GM19463 (cell line): ENCODE measurements at regions not wholly inside any gene's neighbourhood (a gene's known extent, or its start where the extent isn't known, plus 50 kb on each side); places are given as distances from the start of the nearest gene placed in this dataset.

Source experiments
- ATAC-seq: cut with Tn5 transposase; IDR thresholded peaks from one replicate; pipeline ENCODE4 v1.9.1; 2021; ENCODE audit warnings: mild to moderate bottlenecking, moderate library complexity; ENCODE audit not compliant: unreplicated experiment

GRCh38 chr6:90435207-90435899, 138.7 kb upstream of the BACH2 start:
- ATAC-seq, result no peak

DNA sequence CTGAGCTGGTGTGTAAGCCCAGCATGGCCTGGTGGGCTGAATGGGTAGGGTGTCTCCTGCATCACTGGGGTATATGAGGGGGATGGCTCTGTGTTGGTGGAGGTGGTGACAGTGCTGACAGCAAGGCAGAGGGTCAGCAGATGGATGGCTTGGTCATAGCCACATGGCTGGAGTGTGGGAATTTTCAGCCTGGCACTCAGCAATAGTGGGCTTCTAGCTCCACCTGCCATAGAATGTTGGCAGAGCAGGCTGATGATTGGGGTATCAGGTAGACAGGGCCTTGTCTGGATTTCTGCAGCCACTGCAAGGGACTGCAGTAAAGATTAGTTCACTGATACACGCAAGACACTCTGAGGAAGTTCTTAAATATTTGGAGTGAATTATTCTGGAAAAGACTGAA, 137.5 kb upstream of the BACH2 start:
- ATAC-seq, result no peak

DNA sequence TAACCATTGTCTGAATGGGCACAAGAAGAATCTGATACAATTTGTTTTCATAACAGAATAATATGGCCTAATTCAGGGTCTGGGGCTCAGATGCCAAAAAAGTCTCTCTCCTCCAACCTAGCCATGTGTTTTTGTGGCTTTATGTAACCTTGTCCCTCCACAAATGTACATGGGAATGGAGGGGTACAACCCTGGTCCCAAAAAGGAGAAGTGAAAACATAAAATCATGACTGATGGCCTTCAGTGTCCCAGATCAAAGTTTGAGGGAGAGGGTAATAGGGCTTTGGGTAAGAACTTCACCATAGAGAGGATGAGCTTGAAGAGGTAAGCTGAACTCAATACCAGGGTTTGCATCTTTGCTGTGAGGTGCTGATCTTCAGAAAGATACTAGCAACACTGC, 136.3 kb upstream of the BACH2 start:
- ATAC-seq, result no peak

- ATAC-seq, result no peak
Measured at GRCh38 chr6:90432041-90432775, 135.6 kb upstream of the BACH2 start.

GRCh38 chr6:90431576-90431975, 134.9 kb upstream of the BACH2 start:
- ATAC-seq, result no peak

DNA sequence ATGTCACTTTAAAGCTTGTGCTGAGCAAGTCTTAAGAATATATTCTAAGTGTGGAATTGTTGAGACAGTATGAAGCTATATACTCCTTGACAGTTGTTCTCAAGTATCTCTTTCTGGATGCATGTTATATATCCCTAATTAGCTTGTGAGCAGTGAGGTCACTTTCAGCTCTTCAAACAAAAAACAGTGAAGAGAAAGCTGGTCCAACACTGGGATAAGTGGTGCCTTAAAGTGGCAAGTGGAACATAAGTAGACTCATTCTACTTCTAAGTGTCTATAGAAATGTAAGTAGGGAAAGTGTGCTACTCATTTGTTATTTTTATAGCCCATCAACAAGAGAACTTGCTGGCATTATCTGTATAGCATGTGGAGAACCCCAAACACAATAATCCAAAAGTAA, 133.1 kb upstream of the BACH2 start:
- no peak for ATAC-seq

- ATAC-seq, result no peak
Measured at GRCh38 chr6:90428514-90428913, 131.9 kb upstream of the BACH2 start.

- peak; percentile 93 for ATAC-seq
Measured at GRCh38 chr6:90425161-90425641, 128.6 kb upstream of the BACH2 start.

DNA sequence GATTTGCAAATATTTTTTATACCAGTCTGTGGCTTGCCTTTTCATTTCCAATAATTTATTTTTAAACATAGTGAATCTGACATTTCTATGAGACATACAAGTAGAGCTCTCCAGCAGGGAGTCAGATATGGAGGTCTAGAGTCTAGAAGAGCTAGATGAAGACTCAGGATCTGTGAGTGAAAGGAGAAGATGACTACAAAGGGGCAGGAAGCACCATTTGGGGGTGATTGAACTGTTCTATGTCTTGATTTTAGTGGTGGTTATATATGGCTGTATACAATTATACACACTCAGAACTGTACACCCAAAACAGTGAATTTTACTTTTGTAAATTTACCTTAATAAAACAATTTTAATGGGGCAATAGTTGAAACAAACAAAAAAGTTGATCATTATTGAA, 127.9 kb upstream of the BACH2 start:
- ATAC-seq, result no peak

DNA sequence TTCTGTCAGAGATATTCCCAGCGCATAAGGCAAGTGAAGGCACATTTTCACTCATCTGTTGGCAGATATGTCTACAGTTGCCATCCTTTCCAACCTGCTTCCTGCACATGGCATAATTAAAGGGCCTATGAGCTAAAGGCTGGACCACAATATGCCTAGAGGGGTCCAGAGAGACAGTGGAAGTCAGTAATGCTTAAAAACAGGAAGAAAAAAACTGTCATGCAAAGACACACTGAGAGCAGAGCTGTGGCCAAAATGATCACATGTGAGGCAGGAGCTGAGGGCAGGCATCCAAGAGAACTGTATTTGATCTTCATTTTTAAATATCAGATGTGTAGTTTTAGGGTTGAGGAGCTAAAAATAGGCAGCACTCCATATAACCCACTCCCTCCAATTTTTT, 125.0 kb upstream of the BACH2 start:
- no peak for ATAC-seq

DNA sequence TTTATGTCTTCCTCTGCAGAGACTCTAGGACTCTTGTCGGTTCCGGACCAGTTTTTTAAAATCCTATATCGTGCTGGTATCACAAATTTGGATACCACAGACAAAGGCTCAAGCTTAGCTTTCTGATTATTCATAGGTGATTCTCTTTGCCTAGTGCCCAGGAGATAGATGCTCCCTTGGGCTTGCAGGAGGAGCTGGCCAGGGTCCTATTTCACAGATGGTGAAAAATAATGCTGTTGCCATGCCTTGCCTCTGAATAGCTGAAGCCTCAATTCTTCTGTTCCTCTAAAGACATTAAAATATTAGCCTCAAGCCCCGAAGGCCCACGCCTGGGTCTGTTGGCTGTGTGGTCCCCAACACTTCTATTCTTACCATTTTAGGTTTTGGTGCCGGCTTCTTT, 123.9 kb upstream of the BACH2 start:
- no peak for ATAC-seq

DNA sequence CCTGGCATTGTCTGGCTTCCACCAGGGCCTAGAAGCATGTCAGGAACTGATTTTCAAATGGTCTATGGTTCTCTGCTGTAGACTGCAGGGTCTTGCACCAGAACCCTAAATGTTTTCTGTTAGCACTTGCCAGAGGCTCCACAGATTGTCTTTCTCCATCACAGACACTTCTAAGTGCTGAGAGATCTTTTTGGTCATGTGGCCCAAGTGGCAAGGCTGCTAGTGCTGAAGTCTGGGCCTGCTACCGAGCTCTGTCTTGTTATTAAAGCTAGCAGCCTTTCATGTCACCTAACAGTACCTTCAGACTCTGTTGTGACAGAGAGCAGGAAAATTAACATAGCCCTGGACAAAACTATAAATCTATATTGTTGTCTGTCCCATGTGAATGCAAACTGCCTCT, 120.7 kb upstream of the BACH2 start:
- no peak for ATAC-seq

- no peak for ATAC-seq
Measured at GRCh38 chr6:90416322-90416721, 119.7 kb upstream of the BACH2 start.

DNA sequence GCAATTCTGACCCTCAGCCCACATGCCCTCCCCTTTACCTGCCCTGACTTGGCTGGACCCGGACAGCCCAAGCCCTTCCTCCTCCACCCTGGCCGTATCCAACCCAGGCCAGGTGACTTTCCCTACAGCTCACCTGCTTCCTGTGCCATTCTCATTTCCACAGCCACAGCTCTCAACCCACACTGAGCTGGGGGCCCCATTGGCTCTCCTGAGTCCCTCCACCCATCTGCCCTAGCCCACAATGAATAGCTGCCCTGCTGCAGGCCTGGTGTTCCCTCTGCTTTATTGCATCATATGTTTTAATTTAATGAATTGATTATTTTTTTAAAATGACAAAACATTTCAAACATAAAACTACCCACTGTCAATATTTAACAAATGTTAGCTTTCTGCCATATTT, 118.5 kb upstream of the BACH2 start:
- no peak for ATAC-seq

GRCh38 chr6:90414352-90414751, 117.7 kb upstream of the BACH2 start:
- ATAC-seq, result no peak

GRCh38 chr6:90413867-90414266, 117.2 kb upstream of the BACH2 start:
- no peak for ATAC-seq

DNA sequence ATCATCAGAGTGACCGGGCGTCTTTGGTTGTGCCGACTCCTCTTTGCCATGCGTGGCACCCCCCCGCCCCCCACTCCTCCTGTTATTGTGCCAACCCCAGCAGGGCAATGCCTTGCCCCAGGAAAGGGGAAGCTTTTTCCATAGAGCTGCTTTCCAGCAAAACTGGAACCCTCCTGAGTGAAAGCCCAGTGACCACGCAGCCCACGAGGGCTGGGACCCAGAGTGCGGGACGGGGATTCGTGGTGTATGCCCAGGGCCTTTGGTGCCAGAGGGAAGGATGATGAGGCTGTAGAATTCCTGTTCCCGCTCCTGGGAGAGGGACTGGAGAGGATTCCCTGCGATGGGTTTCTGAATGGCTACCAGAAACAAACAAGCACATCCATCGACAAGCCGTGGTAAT, 116.8 kb upstream of the BACH2 start:
- no peak for ATAC-seq

GRCh38 chr6:90412538-90413369, 116.1 kb upstream of the BACH2 start:
- ATAC-seq, result no peak

GRCh38 chr6:90411292-90411781, 114.7 kb upstream of the BACH2 start:
- ATAC-seq, result peak; percentile 91

- no peak for ATAC-seq
Measured at GRCh38 chr6:90409700-90410099, 113.1 kb upstream of the BACH2 start.

DNA sequence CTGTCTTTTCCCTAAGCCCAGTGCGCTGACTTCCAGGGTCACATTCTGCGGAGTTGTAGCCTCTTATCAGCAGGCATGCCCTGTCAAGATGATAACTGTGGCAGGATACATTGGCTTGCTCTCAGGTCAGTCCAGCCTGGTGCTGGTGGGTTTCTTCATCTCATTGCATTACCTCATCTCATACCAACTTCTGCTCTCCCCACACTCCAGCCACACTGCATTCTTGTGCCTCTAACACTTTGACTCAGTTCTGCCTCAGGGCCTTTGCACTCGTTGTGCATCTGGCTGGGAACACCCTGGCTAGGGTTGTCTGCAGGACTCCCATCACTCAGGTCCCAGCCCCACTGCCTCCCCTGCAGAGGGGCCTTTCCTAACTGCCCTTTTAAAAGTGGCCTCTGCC, 110.3 kb upstream of the BACH2 start:
- no peak for ATAC-seq
